ENCODE measurements at regions not wholly inside any gene's neighbourhood (a gene's known extent, or its start where the extent isn't known, plus 50 kb on each side); places are given as distances from the start of the nearest gene placed in this dataset.
"Not testable (repeated sequence)": the region's sequence is repeated elsewhere in the genome, so short reads cannot be mapped to it uniquely, and the experiment has no call there.

DNA sequence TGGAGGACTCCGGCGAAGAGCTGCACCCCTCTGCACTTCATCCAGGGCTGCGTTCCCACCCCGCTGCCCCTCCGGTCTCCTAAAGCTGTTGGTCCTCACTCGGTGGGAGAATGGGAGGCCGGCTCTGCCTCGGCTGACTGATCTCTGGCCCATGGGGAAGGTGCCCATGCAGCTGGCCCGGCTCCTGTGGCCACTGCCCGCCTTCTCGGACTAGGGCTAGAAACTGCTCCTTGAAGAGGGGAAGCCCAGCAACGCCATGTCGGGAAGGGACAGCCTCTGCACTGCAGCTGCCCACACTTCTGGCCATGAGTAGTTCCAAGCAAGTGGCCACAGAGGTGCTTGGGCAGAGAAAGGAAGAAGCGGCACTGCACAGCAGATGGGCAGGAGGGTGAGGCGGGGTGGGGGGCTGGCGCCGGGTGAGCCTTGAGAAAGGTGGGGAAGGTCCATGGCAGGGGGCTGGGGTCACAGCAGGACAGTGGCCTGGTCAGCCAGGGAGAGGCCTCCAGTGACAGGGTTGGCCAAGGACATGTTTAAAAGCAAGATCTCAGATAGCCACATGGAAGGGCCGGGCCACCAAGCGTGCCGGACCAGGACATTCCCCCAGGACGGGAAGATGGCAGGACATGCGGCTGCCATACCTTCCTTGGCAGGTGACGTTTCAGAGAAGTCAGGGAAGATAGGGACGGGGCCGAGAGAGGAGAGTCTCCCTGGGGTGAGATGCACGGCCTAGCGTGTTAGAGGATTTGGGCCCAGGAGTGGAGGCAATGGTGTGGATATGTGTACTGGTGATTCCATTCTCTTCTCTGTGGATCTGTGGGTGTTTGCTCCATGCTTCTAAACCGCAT lies 158.8 kb upstream of the HDAC4 start:
- no peak for DNase-seq

DNA sequence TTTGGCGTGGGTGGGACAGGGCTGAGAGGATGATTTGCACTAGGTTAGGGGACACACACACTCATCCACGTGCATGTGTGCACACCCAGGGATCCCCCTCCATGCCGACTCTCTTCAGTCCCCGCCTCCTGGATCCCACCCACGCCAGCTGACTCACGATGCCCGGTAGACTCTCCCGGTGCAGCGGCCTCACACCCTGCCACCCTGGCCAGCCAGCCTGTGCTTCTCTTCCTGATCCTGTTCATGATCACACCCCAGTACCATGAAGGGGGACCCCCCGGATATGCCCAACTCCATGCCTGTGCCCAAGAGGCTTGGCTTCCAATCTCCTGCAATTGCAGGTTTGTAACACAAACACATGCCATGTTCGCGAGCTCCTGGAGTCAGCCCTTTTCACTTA lies 157.8 kb upstream of the HDAC4 start:
- no peak for DNase-seq

- no peak for DNase-seq
These were observed 156.7 kb upstream of the HDAC4 start for GRCh38 chr2:239557516-239557915.

DNA sequence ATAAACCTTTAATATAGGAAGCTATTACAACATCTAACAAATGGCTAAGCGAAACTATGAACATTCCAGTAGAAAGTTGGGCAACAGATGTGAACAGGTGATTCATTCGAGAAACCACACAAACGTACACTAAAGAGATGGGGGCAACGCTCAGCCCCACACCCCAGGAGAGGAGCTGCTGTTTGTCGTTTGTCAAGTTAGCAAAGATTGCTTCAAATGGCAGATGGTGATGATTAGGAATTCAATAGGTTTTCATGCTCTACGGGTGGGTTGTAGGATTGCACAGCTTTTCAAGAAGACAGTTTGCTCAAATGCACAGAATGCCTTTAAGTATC lies 154.7 kb upstream of the HDAC4 start:
- no peak for DNase-seq

- DNase-seq: no peak
These were observed 154.1 kb upstream of the HDAC4 start for GRCh38 chr2:239554766-239555570.

DNA sequence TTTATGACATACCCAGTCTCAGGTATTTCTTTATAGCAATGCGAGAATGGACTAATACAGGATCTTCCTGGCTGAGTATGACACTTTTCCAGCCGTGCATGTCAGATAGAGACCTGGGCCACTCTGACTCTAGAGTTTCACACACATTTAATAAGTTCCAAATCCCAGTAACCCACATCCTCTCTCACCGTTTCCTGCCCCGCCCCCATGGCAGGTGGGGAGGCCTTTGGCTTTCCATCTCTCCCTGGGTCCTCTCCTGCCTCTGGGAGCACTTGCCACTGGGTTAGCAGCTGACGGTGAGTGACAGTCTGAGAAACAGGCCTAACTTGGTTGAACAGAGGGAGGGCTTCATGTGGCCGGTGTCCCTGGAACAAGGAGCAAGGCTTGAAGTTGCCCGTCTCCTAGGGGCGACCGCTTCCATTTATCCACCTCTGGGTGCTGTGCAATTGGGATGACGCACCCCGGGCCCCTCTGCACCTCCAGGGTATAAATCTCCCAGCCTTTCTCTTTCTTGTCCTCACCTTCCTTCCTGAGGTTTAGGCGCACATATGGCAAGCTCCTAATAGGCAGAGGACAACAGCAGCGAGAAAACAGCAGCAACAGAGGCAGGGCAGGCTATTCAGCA lies 152.7 kb upstream of the HDAC4 start:
- DNase-seq: no peak

DNA sequence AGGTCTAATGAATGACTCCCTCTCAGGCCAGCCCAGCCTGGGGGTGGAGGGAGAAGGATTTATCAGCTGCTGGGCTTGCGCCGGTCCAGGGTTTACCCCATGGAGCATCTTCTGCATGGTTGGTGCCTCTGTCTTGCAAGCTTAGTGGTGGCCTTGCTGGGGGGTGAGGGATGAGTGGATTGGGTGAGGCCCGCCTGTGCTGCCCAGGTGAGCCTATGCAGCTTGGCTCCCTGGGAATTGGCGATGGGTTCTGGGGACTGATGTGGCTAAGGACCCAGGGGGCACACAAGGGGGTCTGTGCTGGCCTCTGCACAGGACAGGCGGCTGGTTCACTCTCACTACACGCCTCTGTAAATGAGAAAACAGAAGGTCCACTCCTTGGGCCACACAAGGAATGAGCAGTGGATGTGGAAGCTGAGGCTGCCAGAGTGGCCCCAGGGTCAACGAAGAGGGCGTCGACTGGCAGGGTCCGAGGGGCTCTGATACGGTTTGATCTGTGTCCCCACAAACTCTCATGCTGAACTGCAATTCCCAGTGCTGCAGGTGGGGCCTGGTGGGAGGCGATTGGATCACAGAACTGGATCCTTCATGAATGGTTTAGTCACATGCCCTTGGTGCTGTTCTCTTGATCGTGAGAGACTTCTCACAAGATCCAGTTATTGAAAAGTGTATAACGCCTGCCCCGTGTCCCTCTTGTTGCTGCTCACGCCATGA lies 151.6 kb upstream of the HDAC4 start:
- no peak for DNase-seq

DNA sequence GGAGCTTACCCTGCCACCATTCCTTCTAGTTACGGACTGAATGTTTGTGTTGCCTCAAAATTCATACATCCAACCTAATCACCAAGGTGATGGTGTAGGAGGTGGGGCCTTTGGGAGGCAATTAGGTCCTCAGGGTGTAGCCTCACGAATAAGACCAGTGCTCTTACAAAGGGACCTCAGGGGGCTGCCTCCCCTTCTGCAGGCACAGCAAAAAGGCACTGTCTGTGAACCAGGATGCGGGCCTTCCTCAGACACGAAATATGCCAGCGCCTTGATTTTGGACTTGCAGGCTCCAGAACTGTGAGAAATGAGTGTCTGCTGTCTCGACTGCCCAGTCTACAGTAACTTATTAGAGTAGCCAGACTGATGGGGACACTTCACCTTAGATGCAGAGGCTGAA lies 150.4 kb upstream of the HDAC4 start:
- DNase-seq: no peak

GRCh38 chr2:239550357-239550756 lies 149.5 kb upstream of the HDAC4 start:
- no peak for DNase-seq

DNA sequence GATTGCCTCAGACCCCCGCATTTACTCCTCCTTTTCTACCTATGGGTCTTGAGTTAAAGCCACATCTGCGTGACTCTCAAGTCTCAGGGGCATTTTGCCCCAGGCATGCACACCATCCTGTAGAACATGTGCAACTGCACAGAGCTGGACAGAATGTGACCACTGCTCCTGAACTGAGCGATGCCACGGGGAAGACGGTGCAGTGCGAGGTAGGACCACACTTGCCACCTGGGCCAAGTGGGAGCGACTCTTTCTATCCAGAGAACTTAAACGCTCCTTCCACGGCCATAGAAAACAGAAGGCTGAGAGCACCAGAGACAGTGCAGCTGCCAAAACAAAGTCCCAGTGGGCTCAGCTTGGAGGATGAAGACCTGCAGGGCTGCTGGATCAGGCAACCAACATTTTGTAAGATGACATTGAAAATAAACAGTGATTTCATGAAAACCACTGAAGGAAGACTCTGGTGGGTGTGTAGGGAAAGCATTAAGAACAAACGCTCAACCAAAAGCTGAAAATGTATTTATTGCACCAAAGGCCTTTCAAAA lies 149.0 kb upstream of the HDAC4 start:
- no peak for DNase-seq

GRCh38 chr2:239548965-239549595 lies 148.3 kb upstream of the HDAC4 start:
- no peak for DNase-seq

- no peak for DNase-seq
These were observed 147.6 kb upstream of the HDAC4 start for GRCh38 chr2:239548451-239548871.

DNA sequence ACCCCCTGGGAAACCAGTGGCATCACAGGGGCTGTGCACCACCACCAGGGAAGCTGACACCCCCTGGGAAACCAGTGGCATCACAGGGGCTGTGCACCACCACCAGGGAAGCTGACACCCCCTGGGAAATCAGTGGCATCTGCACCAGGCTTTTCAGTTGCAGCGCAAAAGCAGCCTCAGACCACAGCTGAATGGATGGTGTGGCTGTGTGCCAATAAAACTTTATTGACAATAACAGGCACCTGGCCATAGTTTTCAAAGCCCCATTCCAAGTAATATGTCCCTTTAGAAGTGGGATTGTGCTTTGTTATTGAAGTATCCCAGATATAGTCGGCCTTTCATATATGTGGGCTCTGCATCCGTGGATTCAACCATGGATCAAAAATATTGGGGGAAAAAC lies 146.3 kb upstream of the HDAC4 start:
- DNase-seq: not testable (repeated sequence)

DNA sequence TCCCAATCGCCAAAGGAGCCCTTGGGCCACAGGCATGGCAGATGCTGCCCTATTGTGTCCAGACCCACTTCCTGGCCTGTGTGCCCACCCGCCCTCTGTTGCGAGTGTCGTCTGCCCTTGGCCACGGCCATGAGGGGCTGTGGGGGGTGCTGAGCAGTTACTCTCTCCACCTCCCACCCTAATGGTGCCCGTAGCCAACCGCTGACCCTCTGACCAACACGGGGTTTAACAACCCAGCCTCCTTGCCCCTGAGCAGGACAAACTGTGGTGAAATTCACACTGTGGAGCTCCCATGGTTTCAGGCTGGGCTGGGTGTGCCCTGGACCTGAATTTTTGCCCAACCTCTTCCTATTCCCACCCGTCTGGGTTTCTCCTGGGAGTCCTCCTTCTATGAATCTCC lies 145.7 kb upstream of the HDAC4 start:
- no peak for DNase-seq

- DNase-seq: no peak
These were observed 145.0 kb upstream of the HDAC4 start for GRCh38 chr2:239545741-239546392.

DNA sequence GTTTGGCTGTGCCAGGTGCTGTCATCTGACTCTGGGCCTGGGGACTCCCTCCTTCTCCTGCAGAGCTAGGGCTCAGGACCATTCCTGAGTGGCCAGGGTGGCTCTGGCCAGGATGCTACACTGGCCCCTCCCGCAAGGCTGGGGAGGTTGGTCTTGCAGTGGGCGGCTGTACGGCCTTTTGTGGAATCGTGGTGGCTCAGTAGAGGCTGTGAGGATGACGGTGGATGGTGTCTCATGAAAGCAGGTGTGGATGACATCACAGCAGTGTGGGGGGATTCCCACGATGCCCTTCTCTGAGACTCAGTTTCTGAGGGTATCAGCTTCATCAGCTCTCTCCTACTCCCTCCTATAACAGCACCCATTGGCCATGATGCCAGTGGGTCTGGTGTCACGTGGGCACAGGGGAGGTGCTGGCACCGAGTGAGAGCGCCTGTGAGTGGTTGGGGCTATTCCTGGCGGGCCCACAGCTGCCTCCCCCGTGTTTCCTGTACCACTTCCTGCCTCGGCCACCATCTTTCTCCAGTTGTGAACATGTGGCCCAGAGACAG lies 144.2 kb upstream of the HDAC4 start:
- no peak for DNase-seq

- peak; percentile 34 for DNase-seq
These were observed 143.5 kb upstream of the HDAC4 start for GRCh38 chr2:239544143-239544917.

GRCh38 chr2:239543702-239544101 lies 142.9 kb upstream of the HDAC4 start:
- DNase-seq: no peak

GRCh38 chr2:239540174-239540573 lies 139.4 kb upstream of the HDAC4 start:
- DNase-seq: no peak

GRCh38 chr2:239539776-239540100 lies 138.9 kb upstream of the HDAC4 start:
- no peak for DNase-seq

All from fibroblast of skin of back (primary cell).